ENCODE measurements at regions not wholly inside any gene's neighbourhood (a gene's known extent, or its start where the extent isn't known, plus 50 kb on each side); places are given as distances from the start of the nearest gene placed in this dataset.

- no peak for TF ChIP-seq CTCF (IDR thresholded peaks at IDR 0.05)
- no peak for TF ChIP-seq POLR2A (IDR thresholded peaks at IDR 0.05)
These were observed 545.5 kb downstream of the NTRK3 start for GRCh38 chr15:87711026-87711425.
